ENCODE measurements at regions not wholly inside any gene's neighbourhood (a gene's known extent, or its start where the extent isn't known, plus 50 kb on each side); places are given as distances from the start of the nearest gene placed in this dataset.

- TF ChIP-seq CTCF (IDR thresholded peaks at IDR 0.05) = no peak
- no peak for TF ChIP-seq POLR2AphosphoS5 (IDR thresholded peaks at IDR 0.05)
Observed at GRCh38 chr7:68065581-68065980, 1068.9 kb downstream of the TYW1 start.
